GM18909 (cell line): ENCODE measurements at regions not wholly inside any gene's neighbourhood (a gene's known extent, or its start where the extent isn't known, plus 50 kb on each side); places are given as distances from the start of the nearest gene placed in this dataset.

Source experiments
- ATAC-seq: cut with Tn5 transposase; IDR thresholded peaks from one replicate; pipeline ENCODE4 v1.9.1; 2021; ENCODE audit warnings: mild to moderate bottlenecking; ENCODE audit not compliant: unreplicated experiment, poor library complexity

DNA sequence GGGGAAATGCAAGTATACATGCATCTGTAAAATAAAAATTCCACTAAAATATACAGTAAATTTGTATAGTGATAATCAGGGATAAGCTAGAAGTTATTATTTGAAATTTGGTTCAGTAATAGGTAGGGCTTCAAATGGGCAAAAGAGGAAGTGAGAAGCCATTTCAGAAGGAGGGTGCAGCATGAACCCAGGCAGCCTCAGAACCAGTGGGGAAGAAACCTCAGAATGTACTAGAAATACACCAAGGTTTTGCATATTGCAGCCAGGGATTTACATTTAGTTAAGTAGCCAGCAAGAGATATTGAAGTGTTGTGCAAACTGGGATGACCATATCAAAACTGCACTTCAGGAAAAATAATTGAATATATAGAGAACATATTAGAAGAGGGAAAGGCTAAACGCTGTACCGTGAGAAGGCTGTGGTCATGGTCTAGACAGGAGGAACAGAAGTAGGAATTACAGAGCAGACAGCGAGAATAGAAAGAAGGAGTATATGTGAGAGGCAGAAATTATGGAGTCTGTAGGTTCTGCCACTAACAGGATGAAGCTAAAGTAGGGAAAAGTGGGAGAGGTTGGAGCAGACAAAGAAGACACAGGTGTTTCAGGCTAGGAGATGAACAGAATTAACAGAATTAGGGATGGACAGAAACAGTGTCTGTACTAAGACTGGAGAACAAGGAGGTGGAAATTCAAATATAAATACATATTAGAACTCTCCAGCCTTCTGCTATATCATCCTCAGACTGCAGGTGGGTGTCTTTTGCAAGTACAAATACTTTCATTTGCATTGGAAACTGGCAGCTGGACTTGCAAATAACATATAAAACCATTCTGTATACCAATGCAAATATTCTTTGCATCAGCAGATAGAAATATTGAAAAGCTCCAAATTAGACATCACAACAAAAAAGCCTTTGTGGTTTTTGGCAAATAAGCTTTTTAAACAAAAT, 335.6 kb downstream of the ZNF608 start:
- ATAC-seq = peak; percentile 96

DNA sequence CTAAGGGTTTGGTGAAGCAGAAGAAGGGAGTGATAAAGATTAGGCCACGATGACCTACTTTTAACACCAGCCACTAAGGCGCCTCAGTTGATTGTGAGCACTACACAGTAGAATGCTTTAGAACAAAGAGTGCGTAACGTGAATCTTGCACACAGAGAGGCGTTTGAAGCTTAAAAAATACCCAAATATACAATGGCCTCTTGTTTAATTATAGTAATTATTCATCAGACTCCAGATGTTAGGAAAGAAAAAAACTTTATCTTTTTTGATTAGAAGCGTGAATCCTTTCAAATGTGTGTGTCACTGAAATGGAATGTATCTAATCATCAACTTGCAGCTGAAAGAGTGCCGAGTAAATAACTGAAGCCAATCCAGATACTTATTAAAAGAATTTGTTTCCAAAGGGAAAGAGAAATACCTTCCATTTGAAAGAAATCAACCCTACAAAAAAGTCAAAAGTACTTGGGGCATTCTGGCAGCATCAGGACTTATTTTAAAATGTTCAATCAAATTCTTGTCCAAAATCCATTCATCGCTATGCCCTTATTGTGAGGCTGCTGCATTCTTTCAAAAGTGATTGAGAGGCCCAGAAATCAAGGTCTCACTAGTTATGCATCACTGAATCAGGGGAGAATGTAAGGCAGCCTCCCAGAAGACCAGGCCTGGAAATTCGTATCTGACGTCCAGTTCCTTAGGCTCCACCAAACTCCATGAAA, 337.5 kb downstream of the ZNF608 start:
- ATAC-seq = no peak

DNA sequence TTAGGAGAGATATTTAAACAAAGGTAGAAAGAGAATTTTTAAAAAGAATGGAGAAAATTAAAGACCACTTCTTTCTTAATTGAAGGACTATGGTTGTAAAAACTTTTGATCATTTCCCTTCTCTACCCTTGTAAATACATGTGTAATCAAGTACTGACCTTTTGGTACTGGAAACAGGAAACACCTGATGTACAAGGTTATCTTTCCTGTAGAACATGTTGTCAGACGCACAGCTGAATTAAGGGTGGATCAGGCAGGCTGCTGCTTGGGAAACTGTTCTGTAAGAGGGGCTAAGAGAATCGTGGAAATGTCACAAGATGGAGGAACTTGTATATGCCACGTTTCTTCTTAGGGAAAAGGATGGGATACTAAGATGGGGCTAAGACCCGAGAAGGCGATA, 341.6 kb downstream of the ZNF608 start:
- ATAC-seq = no peak

DNA sequence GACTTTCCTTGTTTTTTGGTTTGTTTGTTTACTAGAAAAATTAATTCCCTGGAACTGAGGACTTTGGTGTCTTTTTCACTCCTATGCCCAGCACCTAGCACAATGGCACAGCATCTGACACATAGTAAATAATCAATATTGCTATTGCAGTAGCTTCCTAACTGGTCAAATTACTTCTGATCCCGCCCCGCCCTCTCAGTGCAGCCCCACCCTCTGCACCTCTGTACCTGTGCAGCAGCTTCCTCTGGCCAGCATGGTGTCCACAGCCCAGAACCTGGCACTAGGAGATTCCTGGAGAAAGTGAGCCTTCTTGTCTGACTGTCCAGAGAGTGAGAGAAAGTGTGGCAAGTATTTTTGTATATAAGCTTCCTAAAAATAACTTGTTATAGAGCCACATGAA, 343.2 kb downstream of the ZNF608 start:
- ATAC-seq = no peak

DNA sequence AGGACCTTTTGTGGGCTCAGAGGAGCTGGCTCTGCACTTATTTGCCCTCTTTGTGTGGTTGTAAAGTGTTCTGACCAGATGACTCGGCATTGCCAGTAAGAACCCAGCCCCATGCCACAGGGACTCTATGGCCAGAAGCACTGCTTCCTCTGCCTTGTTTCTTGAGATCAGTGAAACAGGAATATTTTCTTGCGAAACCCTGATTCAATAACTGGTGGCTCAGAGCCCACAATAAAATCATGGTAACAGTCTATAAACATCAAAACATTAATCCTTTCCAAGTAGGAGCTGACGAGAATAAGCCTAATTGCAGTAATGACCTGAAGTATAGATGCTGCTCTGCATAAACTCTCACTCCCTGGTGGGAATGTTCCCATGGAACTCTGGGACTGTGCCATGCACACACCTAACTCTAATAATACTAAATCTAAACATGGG, 344.3 kb downstream of the ZNF608 start:
- ATAC-seq = no peak

DNA sequence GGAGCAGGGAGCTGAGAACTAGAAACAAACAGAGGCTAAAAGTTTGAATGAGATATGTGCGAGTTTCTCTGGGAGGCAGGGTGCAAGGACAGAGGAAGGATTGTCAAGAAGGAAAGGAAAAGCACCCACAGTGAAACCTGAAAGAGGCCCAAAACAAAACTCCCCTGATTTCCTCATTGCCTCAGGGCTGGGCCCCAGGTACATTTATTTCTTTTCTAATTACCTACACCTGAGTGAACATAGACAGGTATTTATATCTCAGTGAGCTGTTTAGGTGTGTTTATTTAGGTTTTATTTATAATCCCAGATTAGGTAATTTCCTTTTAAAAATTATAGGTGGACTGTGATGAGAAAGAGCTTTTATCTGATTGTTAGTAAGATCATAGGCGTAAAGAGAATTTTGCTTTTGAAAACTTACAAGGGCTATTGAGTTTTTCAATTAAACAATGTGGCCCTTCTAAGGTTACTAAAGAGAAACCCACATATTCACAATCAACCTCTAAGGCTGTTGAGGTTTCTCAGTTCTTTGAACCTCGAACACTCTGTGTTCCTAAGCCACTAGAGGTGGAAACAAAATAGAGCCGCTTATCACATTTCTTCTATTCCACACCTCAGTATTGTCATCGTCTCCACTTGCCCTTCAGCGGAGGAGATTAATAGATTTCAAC, 344.8 kb downstream of the ZNF608 start:
- ATAC-seq = no peak

DNA sequence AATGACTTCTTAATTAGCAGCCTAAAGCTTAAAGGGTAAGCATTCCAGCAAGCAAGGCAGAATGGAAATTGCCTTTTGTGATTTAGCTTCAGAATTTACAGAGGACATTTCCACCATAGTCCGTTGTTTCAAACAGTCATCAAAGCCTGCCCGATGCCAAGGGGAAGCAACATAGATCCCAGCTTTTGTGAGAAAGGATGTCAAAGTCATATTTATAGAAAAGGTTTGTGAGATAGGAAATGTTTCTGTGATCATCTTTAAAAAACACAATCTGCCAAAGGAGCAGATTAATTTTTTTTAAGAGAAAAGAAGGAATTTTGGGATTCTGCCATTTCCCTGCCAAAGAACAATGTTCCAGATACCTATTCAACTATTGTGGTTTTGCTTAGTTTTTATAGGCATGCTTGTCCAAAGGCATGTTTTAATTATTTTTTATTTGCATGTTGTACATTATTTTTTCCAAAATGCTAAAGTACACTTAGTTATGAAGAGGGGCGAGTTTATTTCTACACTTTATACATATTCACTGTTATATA, 346.9 kb downstream of the ZNF608 start:
- ATAC-seq = no peak

DNA sequence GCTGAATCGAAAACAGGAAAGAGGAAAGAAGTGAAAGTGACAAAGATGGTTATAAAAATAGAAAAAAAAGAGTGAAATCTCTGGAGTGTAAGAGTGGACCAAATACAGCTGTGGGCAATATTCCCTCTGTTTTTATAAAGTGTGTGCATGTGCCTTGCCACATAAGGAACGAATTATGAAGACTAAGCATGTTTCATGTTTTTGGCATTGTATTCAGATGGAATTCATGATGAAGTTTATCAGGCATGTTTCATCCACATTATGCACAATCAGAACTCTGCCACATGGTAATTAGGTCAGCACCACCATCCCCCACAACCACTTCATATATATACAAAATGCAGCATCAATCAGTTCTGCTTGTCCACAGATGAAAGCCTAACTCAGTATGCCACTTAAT, 348.0 kb downstream of the ZNF608 start:
- ATAC-seq = no peak

DNA sequence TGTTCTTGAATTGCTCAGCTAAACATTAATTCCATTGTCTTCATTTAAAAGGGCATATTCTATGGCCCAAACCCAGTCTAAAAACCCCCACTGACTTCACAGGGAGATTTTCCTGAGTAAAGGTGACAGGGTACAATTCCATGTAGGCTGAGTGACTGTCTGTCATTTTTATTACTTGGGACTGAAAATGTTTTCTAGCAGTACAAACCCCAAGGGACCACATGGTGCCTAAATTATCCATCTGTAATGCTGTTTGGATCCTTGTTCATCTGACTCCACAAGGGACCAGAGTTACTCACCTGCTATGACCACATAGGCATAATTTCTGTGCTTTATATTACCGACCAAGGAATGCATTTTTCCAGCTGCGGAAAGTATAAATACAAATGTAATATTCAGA, 349.1 kb downstream of the ZNF608 start:
- no peak for ATAC-seq

DNA sequence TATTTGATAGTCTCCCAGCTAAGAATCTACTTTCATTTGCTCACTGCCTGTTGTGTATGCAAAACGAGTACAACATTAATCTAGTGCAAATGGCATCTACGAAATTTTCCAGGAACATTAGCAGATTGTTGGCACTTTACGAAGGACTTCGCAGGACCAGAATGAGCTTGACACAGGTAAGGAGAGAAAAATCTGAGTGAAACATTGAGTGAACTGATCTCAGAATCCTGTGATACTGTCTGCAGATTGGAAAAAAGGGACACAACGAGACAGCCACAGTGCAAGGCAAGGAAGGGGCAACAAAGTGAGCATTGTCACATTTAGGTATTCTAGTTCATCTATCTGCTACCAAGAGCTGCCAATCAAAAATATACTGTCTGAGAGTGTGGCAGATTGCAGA, 350.5 kb downstream of the ZNF608 start:
- ATAC-seq = no peak

DNA sequence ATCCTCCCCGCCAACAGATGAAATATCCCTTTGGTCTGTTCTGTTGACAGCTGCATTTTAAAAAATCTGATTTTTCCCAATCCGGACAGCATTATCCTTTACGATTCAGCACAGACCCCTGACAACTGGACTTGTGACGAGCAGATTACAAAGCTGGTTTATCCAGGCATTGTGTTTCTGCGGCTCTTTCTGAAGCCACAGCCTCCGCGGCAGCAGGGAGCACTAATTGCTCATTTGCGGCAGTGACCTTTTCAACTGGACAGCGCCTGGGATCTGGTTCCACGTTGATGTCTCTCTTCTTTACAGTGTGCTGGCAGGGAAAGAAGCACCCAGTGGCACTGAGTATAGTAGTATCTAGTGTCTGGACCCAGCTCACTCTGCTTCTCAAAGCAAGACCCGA, 351.2 kb downstream of the ZNF608 start:
- ATAC-seq = no peak

DNA sequence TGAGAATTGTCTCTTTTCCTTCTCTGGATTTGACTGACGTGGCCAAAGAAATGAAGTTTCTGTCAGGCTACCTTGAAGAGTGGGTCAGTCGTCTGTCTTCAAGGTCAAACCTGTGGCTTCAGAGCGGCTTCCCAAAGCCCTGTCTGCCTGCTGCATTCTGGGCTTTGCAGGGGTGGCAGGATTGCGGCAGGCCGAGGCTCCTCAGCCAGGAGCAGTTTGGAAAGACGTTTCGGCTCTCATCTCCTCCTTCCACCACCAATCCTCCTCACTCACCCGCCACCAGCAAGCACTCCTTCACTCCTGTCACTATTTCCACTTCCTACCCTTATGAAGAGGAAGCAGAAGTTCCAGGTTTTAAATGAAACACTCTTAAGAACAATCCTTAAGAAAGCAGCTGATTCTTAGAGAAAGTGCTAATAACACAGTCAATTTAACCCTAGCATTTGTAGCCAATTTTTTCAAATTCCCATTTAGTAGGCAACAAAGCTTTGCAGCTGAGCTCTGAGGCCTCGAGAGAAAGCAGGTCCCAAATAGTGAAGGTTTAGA, 351.7 kb downstream of the ZNF608 start:
- ATAC-seq = no peak

DNA sequence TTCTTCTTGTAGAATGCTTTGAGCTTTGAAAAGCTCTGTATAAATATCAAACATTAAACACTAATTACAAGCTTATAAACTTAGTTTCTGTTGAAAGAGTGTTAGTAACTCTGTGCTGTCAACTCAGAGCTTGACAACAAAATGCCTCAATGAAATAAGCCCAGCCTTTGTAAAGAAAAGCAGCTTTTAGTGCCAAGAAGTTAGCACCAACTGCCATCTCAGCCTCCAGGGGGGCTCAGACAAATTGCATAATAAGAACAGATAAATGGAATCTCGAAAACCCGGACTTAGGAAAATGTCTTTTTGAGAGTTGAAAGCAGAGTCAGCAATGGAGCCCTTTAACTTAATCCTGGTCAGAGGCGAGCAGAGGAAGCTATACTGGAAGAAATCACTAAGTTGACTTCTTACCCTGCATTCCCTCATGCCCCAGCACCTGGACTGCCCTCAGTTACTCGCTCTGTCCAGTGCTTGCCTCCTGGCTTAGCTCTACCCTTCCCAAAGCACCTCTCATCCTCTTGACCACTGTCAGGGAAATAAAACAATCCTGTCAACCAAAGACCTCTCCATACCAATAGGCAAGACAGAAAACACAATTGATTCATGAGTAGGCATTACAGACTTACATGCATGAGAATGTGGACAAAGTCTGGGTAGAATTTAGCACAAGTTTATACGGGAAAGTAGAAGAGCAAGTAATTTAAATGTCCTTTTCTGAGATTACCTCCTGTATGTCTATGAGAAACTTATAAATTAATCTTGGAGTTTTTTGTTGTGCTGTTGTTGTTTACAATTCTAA, 352.7 kb downstream of the ZNF608 start:
- ATAC-seq = no peak

DNA sequence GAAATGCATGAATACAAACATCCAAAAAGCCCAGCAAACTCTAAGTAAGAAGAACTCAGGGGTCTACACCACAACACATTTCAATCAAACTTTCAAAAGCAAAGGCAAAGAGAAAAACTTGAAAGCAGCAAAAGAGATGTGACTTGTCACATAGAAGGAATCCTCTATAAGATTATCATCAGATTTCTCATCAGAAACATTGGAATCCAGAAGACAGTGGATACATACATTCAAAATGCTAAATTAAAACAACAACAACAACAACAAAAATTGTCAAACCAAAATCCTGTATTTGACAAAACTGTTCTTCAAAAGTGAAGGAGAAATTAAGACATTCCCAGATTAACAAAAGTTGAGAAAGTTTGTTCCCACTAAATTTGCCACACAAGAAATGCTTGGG, 362.7 kb downstream of the ZNF608 start:
- ATAC-seq = no peak

DNA sequence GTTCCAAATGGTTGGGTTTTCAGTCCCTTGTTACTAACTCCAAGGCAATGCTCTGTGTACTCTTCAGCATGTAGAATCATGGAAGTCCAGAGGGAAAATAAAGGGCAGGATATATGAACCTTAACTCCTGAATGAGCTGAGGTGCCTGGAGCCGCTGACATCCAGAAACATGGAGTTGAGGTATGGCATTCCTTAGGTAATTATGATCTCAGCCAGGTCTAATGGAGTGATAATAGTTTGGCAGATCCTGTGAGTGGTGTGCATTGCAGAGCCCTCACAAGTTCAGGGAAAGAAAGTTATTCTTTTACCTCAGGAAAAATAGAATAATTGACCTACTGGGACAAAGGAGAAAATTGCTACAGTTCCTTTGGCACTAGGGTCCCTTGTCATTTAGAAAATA, 369.1 kb downstream of the ZNF608 start:
- no peak for ATAC-seq

DNA sequence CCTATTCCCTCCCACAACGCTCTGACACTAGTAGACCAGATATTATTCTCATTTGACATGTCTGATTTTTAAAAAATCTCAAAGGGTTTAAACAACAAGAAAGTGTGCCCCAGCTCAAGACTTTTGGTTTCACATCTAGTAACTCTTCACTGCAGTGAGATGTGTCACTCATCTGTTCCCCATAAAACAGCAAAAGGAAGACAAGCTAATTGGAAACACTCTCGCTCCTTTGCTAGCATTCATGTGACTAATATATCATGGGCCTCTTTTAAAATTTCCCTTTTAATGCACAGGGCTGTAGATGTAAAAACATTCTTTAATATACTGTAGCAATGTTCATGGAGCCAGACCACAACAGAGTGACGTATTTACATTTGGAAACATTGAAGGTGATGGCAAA, 372.6 kb downstream of the ZNF608 start:
- ATAC-seq = no peak

DNA sequence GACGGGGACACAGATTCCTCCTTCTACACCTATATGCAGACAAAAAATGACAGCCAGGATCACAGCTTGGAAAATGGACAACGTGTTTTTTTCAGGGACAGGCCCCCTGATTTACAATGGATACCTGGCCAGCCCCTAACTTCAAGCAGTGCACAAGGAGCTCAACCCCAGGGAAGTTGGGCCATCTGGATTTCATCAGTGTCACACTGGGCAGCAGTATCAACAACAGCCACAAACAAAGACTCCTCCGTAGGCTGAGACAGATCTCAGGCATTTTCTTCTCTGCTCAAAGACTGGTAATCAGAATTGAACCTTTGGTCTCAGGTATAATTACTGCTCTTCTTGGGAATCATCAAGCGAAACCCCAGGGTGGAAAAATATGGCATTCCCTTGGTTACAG, 374.0 kb downstream of the ZNF608 start:
- ATAC-seq = no peak

DNA sequence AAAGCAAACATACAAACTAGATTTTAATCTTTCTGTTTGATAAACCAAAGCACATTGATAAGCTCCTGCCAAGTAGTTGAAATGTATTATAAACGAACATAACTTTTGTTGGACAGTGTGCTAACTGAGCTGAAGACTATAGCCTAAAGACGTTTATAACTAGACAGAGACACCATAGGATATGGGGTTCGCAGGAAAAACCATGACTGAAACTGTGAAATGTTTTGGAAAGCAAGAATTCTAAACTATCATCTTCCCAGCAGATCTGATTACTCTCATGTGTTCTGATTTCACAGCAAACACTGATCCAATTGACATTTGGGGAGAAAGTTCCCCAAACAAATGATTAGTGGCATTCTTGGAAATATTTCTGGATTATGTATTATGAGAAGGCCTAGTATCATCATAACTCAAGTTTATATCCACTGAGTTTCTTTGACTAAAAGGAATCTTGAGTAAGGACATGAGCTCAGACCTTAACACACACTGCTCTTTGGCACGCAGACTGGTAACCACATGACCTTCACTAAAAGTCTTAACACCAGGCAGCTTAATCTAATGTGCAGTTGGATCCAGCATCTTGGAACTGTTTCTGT, 375.2 kb downstream of the ZNF608 start:
- no peak for ATAC-seq

DNA sequence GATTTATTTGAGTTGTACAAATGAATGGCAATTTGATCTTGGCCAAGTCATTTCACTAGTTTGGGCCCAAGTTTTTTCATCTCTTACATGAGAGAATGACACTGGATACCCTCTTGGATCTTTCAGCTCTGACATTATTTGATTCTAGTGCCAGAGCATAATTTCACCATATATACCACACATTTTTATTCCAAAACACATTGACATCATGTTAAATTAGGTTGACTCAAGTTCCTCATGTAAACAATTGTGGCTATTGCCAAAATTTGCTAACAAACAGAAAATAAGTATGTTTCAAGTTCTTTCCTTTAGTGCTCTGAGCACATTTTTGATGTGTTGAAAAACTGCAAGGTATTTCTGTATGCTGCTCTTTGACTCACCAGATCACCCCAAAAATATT, 375.8 kb downstream of the ZNF608 start:
- ATAC-seq = no peak
